T-helper 1 cell (primary cell): ENCODE measurements at regions not wholly inside any gene's neighbourhood (a gene's known extent, or its start where the extent isn't known, plus 50 kb on each side); places are given as distances from the start of the nearest gene placed in this dataset.

Experiments used
- DNase-seq, 5 donors: peaks; one replicate each; pipeline ENCODE4 v3.0.0-alpha.2; 2012 to 2020

GRCh38 chr7:37504801-37505200, 56.1 kb upstream of the ELMO1 start:
- DNase-seq: no peak

GRCh38 chr7:37505750-37506353, 57.2 kb upstream of the ELMO1 start:
- DNase-seq: no peak

- no peak for DNase-seq
These were observed 59.5 kb upstream of the ELMO1 start for GRCh38 chr7:37508118-37508517.

- DNase-seq: peak in 2 of 5 donors; percentile 12 to 20
These were observed 61.5 kb upstream of the ELMO1 start for GRCh38 chr7:37510043-37510634.

- no peak for DNase-seq
These were observed 63.3 kb upstream of the ELMO1 start for GRCh38 chr7:37511915-37512314.

GRCh38 chr7:37514497-37514896, 65.8 kb upstream of the ELMO1 start:
- no peak for DNase-seq

GRCh38 chr7:37516664-37517063, 68.0 kb upstream of the ELMO1 start:
- DNase-seq: no peak

GRCh38 chr7:37518266-37518665, 69.6 kb upstream of the ELMO1 start:
- DNase-seq: no peak

- no peak for DNase-seq
These were observed 75.4 kb upstream of the ELMO1 start for GRCh38 chr7:37524056-37524455.

- no peak for DNase-seq
These were observed 76.1 kb upstream of the ELMO1 start for GRCh38 chr7:37524797-37525196.

GRCh38 chr7:37526623-37527022, 78.0 kb upstream of the ELMO1 start:
- DNase-seq: no peak

GRCh38 chr7:37527109-37527508, 78.4 kb upstream of the ELMO1 start:
- DNase-seq: no peak

GRCh38 chr7:37531225-37531624, 82.6 kb upstream of the ELMO1 start:
- DNase-seq: no peak

GRCh38 chr7:37532636-37533035, 84.0 kb upstream of the ELMO1 start:
- DNase-seq: no peak

GRCh38 chr7:37534893-37535610, 86.4 kb upstream of the ELMO1 start:
- DNase-seq: no peak

- no peak for DNase-seq
These were observed 87.2 kb upstream of the ELMO1 start for GRCh38 chr7:37535841-37536240.

GRCh38 chr7:37536706-37537105, 88.0 kb upstream of the ELMO1 start:
- DNase-seq: no peak

- no peak for DNase-seq
These were observed 88.8 kb upstream of the ELMO1 start for GRCh38 chr7:37537439-37537838.

- DNase-seq: no peak
These were observed 90.3 kb upstream of the ELMO1 start for GRCh38 chr7:37538945-37539344.

- no peak for DNase-seq
These were observed 92.3 kb upstream of the ELMO1 start for GRCh38 chr7:37540917-37541316.

- no peak for DNase-seq
These were observed 93.3 kb upstream of the ELMO1 start for GRCh38 chr7:37541810-37542443.

- DNase-seq: no peak
These were observed 97.2 kb upstream of the ELMO1 start for GRCh38 chr7:37545619-37546534.

GRCh38 chr7:37546677-37547076, 98.0 kb upstream of the ELMO1 start:
- DNase-seq: no peak
